ENCODE measurements at regions not wholly inside any gene's neighbourhood (a gene's known extent, or its start where the extent isn't known, plus 50 kb on each side); places are given as distances from the start of the nearest gene placed in this dataset.

GRCh38 chr15:70356919-70357318, 259.2 kb upstream of the TLE3 start:
- TF ChIP-seq CTCF (IDR thresholded peaks at IDR 0.05), result no peak
- Histone ChIP-seq H3K4me3 (no peak overlapping the region), H3K27ac (no peak overlapping the region)
- peak; percentile 58 for DNase-seq (ENCODE audit: low spot score)

GRCh38 chr15:70356062-70356860, 258.5 kb upstream of the TLE3 start:
- DNase-seq (ENCODE audit: low spot score), result peak; percentile 45
- Histone ChIP-seq H3K4me3 (no peak overlapping the region), H3K27ac (no peak overlapping the region)
- no peak for TF ChIP-seq CTCF (IDR thresholded peaks at IDR 0.05)

- peak; percentile 47 for DNase-seq (ENCODE audit: low spot score)
- Histone ChIP-seq H3K4me3 (no peak overlapping the region), H3K27ac (no peak overlapping the region)
- no peak for TF ChIP-seq CTCF (IDR thresholded peaks at IDR 0.05)
These were observed 257.6 kb upstream of the TLE3 start for GRCh38 chr15:70355275-70355795.

- no peak for TF ChIP-seq CTCF (IDR thresholded peaks at IDR 0.05)
- DNase-seq (ENCODE audit: low spot score), result peak; percentile 58
- no peak overlapping the region for H3K4me3 ChIP-seq
- no peak overlapping the region for H3K27ac ChIP-seq
These were observed 256.7 kb upstream of the TLE3 start for GRCh38 chr15:70354346-70354905.

GRCh38 chr15:70353606-70354345, 256.1 kb upstream of the TLE3 start:
- peak; percentile 58 for DNase-seq (ENCODE audit: low spot score)
- Histone ChIP-seq H3K4me3 (no peak overlapping the region), H3K27ac (no peak overlapping the region)
- no peak for TF ChIP-seq CTCF (IDR thresholded peaks at IDR 0.05)

GRCh38 chr15:70351941-70352774, 254.4 kb upstream of the TLE3 start:
- Histone ChIP-seq H3K27ac (no peak overlapping the region), H3K4me3 (no peak overlapping the region)
- DNase-seq (ENCODE audit: low spot score), result peak; percentile 68
- TF ChIP-seq CTCF (IDR thresholded peaks at IDR 0.05), result no peak

All from coronary artery (tissue), 2 donors.